Activated CD4-positive, alpha-beta T cell treated with anti-CD3 and anti-CD28 coated beads, Interleukin-2, amount 50 U/mL, for 4 hours (primary cell): ENCODE measurements at regions not wholly inside any gene's neighbourhood (a gene's known extent, or its start where the extent isn't known, plus 50 kb on each side); places are given as distances from the start of the nearest gene placed in this dataset.

Source experiments
- DNase-seq, 2 experiments: peaks; one replicate each; pipeline ENCODE4 v3.0.0-alpha.2; 2020

DNA sequence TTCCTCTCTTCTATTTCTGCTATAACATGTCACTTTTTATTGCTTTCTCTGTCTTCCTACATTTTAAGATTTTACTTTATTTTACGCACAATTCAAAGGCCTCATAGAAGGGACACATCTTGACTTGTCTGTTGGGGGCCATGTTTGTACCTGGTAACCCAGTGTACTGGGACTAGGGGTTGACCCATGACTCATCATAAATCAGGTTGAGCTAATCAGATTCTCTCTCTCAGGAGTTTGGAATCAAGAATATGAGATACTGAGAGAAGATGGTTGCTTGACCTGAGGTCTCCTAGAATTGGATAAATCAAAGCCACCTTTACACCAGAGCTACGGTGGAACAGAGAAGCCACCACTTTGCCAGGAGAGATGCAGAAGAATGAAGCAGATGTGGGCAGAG is 153.0 kb downstream of the UXS1 start:
- DNase-seq: no peak

DNA sequence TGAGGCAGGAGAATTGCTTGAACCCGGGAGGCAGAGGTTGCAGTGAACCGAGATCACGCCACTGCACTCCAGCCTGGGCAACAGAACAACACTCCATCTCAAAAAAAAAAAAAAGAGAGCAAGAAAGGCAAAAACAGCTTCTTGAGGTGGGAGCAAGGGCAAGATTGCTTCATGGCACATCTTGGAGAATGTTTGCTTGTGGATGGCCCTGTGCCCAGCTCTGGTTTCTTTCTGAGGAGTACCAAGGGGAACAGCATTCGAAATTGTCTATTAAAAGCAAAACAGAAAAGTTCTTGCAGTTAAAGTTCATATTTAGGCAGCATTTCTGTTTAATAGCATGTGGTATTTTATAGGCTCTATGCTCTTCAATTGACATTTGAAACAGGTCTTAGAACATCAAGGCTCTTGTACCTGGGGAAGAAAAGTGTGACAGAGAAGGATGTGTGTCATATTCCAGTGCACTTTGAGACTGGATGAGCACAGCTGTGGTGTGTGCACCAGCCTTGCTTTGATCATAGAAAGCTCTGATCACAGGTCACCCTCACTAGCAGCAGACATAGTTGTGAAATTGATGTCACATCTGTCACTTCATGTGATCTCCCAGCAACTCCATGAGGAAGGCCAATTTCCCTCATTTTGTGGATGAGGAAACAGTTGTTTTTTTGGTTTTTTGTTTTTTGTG is 154.3 kb downstream of the UXS1 start:
- no peak for DNase-seq

DNA sequence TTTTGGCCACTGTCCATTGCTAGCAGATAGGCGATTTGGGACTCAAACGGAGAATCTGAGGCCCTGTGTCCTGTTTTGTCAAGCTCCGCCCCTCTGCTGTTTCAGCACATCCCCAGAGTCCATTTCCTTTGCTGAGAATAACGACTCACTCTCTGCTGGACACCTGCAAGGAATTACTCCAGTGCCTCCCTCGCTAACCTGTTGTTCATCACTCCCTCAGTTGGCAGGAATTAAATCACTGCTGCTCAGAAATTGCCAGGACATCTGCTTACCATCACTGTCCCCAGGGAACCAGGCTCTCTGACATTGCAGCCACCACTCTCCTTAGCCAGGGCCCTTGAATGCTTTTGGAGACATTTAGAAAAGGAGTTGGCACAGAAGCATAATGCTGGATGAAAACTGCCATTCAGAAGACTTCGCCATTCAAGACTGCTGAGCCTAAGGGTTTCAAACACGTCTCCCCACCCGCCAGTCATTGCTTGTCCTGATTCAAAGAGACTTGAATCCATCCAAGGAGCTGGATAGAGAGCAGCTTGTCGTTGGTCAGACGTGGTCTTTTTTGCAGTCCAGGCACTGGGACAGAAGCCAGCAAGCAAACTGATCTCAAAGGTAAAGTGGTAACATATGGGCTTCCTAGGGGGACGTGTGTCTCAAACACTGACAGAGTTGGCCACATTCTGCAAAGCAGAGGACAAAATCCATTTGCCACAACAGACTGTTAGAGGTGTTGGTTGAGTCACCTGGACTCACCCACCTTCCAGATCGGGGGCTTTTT is 155.3 kb downstream of the UXS1 start:
- DNase-seq: no peak

DNA sequence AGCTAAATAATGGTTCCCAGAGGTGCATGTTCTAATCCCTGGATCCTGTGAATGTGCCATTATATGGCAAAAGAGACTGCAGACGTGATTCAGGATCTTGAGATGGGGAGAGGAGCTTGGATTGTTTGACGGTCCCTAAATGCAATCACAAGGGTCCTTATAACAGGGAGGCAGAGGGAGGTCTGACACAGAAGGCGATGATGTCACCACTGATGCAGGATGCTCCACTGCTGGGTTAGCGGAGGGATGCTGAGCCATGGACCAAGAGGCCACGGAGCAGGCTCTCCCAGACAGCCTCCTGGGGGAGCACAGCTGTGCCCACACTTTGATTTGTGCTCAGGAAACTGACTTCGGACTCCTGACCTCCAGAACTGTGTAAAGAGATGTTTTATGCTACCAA is 156.2 kb downstream of the UXS1 start:
- no peak for DNase-seq

DNA sequence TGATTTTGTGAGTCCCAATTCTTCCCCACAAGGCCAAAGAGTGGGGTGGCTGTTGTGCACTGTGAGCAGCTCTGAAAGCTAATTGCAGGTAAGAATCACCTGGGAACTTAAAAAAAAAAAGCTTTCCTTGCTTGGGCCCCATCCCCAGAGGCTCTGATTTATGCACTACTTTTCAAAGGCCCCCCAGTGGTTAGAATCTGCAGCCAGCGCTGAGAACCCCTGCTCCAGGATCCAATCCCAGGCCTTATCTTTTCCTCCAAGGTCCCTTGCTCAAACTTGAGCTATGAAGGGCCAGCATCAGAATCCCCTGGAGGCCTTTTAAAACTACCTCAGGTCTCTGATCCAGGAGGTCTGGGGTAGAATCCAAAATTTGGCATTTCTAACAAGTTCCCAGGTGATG is 156.8 kb downstream of the UXS1 start:
- no peak for DNase-seq

DNA sequence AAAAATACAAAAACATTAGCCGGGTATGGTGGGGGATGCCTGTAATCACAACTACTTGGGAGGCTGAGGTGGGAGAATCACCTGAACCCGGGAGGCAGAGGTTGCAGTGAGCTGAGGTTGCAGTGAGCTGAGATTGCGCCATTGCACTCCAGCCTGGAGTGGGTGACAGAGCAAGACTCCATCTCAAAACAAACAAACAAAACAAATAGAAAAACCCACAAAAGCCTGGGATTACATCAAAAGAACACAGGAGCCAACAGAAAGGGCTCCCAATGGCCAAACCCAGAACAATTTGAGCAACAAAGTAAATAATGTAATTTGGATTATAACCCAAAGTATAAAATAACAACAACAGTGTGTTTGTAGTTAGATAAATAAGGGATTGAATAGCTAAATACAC is 159.8 kb downstream of the UXS1 start:
- DNase-seq: no peak

DNA sequence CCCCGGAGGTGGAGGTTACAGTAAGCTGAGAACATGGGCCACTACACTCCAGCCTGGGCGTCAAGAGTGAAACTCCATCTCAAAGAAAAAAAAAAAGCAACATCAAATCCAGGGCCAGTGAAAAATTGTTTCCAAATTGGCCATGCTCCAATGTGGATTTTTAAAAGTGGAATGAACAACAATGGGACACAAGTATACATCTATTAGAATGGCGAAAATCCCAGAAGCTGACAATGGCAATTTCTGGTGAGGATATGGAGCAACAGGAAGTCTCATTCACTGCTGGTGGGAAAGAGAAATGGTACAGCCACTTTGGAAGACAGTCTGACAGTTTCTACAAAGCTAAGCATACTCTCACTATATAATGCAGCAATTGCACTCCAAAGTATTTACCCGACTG is 161.4 kb downstream of the UXS1 start:
- DNase-seq: no peak

DNA sequence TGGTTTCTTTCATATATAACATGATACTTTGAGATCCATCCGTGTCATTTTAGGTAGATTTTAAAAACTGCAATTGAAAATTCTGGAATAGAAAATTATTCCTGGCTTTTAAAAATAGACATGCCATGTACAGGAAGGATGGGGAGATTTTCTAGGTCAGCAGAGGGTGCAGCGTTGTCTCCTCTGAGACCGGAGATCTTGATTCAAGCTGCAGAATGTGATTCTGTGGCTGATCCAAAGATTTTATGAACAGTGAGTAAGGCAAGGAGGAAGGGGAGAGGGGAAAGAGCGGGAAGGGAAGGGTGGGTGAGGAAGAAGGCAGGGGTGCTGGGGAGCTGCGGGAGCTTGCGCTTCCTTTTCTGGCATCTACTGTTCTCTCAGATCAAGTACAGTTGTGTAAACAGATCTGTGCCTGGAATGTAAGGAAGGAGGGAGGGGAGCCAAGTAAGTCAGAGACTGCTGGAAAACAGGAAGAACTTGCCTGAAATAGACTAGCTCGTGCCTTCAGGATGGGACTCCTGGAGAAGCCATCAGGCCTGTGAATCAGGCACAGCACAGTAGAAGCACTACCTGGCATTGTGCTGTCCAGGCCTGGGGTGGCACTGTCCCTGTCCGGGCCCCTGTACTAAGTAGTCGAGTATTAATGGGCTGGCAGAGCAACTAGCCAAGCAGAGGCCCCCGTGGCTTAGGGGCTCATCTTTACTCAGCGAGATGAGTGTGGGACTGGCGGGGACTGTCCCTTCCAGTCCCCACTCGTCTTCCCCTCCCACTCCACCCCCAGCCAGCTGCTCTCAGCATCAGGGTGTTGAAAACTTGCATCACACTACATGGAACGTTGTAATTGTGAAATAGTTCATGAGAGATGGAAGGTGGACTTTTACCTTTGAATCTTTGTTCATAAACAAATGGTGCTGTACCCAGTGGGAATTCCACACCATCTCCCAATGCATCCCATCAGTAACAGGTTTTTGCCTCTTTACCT is 163.5 kb downstream of the UXS1 start:
- peak; percentile 15 to 21 for DNase-seq

DNA sequence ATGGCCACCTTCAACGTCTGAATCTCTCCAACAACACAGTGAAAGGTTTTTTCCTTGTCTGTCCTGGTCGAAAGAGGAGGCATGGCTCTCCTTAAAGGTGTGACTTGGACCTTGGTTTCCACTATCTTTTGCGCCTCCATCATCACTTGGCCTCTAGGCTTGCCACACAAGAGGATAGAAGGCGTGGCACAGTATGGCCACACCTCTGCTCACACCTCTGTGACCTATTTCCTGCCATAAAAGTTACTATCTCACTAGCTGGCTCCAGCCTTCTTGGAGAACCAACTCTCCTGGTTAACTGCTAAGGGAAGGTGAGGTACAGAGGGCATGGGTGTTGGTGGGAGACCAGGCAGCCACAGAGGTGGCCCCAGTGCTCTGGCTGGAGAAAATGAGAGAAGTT is 165.9 kb downstream of the UXS1 start:
- no peak for DNase-seq

DNA sequence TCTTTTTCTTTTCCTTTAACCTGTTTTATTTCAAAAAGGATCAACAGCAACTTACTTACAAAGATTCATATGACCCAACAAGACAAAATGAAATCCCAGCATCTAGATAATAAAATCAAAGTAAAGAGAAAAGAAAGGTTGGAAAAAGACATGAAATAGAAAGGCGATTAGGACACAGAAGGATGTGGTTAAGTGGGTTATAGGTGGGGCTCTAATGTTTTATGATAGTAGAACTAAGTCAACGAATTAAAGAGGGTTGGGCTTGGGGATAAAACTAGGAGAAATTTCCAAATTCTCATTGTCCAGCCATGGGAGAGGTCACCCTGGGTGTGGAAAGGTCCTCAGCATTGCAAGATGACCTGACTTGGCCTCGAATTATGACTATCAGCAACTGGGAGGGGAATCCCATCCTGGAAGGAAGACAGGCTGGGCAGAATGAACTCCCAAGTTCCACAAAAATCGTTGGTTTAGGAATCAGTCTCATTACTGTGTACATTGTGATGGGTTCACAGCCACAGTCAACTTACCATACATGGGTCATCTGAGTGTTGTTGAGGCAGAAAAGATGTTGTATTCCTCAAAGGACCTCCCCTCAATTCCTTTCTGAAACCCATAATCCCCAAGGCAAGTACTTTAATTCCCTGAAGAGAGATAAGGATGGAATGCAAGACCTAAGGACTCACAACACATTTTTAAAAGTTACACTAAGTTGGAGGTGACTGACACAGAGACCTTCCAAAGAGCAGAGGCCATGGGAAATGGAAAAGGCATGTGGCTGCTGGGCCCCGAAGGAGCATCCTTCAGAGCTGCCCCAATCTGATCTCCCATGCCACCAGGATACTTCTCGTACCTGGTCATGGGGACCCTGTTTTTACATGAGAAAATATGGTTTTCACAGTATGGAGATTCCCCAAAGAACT is 167.6 kb downstream of the UXS1 start:
- no peak for DNase-seq

DNA sequence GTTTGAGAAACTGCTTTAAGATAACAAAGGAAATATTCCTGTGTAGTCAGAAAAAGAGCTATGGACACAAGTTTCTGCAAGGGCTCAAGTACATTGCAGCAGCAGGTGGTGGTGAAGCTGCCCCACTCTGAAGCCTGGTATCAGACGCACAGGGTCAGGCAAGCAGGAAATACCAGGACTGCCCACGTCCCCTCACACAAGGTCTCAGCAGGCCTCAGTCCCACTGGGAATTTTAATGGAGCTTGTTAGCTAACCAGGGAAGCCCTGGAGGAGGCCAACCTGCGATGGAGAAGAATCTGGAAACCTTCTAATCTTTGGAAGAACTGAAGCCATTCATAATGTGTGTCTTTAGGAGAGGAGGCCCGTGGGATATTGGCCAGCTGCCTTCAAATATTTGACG is 168.3 kb downstream of the UXS1 start:
- DNase-seq: no peak

DNA sequence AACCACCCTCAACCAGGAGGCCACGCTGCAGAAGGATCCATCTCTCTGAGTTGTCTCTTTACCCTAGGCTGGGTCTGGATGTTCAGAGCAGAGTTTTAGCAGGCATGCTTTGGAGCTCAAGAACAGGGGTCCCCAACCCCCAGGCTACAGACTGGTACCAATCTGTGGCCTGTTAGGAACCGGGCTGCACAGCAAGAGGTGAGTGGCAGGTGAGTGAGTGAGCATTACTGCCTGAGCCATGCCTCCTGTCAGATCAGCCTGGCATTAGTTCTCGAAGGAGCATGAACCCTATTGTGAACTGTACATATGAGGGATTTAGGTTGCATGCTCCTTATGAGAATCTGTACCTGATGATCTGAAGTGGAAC is 172.5 kb downstream of the UXS1 start:
- DNase-seq: no peak

DNA sequence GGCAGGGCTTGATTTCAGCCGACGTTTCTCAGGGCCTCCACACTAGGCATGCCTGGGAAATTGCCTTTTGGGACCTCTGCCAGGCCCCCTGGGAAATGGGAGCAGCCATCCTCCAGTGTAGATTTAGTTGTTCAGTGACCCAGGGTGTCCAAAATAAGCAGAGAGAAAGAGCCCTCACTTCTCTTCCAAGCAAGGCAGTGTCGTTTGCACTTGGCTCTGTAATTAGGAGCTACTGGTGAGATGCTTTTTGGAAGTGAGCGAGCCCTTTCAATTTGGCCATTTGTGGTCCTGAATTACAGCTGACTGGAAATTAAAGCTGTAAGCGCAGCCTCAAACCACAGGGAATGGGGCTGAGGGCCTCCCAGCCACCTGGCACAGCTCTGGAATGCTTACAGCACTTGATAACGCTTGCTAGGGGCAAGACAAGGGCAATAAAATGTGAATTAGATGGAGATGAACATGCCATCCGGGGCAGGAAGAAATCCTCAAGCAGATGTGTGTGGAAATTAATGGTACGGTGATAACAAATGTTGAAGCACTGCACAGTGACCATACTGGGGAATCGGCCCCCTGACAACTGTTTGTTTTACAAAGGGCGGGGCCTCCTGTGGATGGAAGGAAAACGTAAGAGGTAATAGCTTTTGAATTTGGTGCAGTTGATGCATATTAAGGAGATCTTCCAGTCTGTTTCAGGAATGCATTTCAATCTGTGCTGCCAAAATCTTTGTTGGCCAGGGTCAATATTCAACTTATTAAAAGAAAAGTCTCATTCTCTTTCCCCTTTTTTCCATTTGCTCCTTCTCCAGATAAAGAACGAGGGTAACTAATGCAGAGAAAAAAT is 173.1 kb downstream of the UXS1 start:
- DNase-seq: no peak

DNA sequence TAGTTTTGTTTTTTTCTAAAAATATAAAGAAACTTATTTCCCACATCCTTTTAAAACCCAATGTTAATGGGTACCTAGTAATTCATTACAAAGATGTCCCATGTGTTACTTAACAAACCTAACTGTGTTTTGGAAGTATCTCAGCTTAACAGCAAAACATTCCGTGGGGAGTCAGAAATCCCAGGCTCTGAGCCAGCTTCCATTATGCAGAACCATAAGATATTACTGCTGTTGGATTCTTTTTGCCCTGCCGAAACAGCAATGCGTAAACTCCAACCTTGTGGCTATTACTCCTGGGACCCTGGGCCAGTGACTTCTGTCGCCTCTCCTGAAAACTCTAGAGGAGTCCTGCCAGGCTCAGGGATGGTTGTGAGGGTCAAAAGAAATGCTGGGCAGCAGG is 174.1 kb downstream of the UXS1 start:
- no peak for DNase-seq

DNA sequence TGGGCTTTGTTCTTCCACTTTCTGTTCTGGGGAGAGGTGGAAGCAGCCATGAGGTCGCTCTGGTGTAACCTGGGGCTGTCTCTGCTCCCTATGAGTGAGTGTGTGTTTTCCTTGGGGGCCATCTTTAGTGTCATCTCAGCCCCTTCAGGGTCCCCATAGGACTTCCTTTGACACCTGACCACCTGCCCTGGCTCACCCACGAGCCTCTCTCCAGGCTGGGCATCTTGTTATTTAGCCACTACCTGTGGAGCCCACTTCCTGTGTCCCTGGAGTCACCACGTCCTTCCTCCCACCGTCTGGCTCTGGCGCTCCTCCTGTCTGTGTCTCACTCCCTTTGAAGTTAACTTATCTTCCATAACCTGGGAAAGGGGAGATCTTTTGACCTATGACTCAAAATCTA is 176.0 kb downstream of the UXS1 start:
- no peak for DNase-seq

DNA sequence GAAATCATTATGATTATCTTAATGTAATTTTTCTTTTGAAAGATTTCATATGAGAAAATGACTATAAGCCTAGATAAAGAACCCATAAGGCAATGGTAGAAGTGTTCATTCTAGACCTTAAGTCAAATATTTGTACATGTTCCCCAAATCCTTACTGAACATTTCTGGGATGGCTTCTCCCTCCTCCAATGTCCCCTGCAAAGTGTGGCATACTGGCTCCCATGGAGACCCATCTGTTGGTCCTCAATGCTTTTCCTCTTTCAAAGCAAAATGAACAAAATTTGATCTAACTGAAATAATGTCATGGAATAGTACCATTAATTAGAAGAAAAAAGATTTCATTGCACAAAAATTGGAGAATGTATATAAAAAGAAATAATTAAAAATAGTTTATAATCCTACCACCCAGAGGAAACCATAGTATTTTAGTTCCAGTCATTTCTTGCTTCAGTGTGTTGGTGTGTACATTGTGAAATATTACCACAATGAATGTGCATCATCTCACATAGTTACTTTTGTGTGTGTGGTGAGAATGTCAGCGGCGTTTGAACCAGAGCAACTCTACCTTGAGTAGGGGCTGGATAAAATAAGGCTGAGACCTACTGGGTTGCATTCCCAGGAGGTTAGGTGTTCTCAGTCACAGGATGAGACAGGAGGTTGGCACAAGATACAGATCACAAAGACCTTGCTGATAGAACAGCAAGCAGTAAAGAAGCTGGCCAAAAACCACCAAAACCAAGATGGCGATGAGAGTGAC is 181.3 kb downstream of the UXS1 start:
- no peak for DNase-seq

DNA sequence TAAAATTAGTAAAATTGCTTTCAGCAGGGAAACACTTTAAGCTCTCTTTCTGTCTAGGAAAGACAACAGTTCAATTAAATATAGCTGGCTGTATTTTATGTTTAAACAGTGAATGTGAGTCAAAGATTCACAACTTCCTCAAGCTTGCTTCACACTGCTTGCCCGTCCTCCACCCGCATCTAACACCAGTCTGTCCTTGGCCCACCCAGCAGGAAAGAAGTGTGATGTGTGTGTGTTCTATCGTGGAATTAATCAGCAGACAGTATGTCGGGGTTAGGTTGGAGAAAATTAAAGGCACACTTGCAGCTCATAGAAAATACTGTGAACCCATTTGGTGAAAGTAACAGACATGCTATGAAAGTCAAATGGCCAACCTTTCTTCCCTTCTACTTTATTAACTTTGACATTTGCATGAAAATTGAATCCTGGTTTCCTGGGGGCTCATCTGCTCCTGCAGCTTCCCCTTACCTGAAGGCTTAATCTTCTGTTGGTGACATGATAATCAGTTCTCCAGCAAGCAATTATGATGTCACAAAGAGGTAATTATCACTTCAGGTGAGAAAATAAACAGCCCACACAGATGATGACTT is 182.0 kb downstream of the UXS1 start:
- DNase-seq: no peak

DNA sequence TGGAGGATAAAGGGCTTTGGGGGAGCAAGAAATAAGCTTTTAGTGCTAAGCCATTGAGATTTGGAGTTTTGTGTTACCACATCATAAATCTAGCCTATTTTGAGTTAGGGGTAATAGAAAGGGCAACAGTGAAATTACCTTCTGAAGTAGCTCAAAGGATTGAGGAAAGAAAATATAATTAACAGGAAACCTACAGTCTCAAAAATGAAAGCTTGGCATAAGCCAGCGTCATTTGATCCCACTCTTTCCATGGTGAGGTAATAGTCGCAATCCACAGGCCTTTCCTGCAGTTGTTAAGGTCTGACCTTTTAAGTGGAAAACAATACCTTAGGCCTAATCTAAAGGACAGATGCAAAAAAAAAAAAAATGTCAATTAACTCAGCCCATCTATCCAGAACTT is 182.7 kb downstream of the UXS1 start:
- no peak for DNase-seq

DNA sequence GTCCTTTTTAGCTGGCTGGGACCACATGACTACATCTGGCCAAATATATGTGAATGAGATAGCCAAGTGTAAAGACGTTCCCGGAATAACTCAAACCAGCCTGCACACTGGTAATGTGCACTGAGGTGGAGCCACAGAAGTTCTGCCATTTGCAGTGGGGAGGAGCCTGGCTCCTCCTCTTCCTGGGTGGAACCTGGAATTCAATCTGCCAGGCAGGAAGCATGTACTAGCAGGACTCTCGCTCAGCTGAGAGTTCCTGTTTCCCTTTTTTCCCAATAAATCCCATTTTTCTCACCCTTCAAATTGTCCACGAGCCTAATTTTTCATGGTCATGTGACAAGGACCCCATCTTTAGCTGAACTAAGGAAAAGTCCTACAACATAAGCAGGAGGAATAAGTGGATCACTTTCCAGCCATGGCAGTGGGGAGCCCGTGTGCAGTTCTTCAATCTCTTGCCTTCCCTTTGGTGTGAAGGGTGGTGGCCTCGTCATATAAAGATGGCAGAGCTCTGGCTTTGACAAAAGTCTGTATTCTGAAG is 183.2 kb downstream of the UXS1 start:
- DNase-seq: no peak

DNA sequence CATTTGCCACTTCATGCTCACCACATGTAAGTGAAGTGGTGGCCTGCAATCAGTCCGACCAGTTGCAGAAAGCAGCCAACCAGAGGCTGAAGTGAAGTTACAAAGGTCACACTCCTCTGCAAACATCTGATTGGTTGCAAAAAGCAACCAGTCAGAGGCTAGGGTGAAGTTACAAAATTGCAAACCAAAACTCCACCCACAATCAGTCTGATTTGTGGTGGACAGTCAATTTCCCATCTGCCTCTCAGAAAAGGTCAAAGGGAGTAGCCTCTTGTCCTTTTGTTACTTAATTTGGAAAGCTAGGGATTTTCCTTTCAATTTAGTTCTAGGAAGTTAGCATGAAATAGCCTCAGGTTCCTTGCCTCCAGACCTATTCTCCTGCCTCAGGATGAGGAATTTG is 185.0 kb downstream of the UXS1 start:
- no peak for DNase-seq
